Activated CD4-positive, CD25-positive, alpha-beta regulatory T cell treated with anti-CD3 and anti-CD28 coated beads, Interleukin-2, amount 50 U/mL, for 24 hours (primary cell): ENCODE measurements at regions not wholly inside any gene's neighbourhood (a gene's known extent, or its start where the extent isn't known, plus 50 kb on each side); places are given as distances from the start of the nearest gene placed in this dataset.

ENCODE experiments used
- ATAC-seq, 2 donors: fragments of 150-1000 bp; cut with Tn5 transposase; one replicate each; pipeline ENCODE4 v1.10.0; 2021; ENCODE audit warnings: mild to moderate bottlenecking in 1 of 2, moderate library complexity in 1 of 2

DNA sequence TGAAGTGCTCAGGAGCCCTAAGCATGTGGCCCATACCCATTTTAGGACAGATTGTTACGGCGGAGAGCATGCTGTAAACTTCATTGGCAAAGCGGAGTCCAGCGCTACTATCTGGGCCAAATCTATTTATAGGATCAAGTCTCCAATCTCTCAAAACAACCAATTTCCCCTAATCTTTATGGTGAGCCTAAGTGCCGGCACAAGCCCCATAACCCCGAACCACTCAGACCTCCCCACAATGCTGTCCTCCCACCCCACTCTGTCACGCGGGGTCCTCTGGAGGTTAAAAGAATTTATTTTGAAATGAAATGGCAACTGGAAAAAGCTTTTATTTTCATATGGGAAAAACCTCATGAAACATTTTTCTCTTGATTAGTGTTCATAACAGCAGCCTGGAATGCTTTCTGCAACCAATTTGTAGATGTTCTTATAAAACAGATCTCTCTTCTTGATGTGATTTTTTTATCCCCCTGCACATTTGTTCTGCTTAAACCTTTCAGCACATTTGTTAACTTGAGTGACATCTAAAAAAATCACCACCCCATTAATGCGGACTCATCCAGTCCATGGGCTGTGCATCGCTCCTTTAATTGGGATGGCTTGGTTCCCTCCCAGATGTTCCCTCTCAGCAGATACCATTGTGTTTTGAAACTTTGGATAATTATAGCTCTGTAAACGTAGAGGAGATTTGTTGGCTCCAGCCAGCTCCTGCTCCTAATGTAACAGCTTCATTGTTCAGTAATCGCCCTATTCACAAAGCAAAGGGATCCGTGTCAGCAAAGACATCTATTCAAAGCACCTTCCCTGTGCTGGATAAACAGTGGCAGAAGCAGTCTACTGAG lies 323.6 kb downstream of the CD83 start:
- ATAC-seq, result no peak

DNA sequence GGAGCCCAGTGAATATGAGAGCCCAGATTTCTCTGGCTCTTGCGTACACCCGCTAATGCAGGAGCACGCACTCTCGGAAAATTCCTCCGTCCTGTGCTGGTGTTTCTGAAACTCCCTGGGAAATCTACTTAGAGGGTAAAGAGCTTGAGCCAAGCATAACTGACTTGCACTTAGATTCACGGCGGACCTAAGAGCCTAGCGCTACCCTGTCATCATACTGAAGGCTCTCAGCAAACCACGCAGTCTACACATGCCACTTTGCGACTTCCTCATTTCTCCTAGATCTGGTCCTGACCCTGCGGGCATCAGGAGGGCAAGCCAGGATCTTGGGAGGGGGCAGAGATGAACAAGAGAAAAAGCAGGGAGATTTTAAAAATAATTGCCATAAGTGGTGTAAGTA lies 324.7 kb downstream of the CD83 start:
- ATAC-seq, result no peak

DNA sequence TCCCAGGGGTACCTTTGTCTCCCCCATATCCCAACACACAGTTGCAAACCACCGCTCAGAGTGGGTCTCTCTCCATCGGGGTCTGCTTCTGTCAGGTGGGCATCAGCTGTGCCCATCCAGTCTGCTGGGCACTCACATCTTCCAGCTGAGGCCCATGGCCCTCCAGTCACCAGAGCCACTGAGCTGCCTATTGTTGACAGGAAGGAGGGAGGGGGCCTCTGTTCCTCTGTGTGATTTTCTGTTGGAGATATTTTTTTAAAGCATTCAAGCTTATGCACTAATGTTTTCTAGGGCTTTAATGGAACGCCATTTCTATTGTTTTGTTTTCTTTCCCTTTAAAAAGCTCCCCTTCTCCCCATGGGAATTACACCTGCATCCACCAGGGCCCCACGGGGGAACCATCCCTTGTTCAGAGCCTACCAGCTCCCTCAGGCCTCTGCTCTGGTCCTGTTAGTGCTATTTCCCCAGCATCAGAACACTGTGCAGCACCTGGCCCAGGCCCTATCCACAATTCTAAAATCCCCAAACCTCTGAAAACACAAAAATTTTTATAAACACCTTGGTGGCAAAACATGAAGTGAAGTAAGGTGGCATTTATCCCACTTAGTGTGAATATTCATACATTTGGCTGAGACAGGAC lies 326.2 kb downstream of the CD83 start:
- no peak for ATAC-seq

DNA sequence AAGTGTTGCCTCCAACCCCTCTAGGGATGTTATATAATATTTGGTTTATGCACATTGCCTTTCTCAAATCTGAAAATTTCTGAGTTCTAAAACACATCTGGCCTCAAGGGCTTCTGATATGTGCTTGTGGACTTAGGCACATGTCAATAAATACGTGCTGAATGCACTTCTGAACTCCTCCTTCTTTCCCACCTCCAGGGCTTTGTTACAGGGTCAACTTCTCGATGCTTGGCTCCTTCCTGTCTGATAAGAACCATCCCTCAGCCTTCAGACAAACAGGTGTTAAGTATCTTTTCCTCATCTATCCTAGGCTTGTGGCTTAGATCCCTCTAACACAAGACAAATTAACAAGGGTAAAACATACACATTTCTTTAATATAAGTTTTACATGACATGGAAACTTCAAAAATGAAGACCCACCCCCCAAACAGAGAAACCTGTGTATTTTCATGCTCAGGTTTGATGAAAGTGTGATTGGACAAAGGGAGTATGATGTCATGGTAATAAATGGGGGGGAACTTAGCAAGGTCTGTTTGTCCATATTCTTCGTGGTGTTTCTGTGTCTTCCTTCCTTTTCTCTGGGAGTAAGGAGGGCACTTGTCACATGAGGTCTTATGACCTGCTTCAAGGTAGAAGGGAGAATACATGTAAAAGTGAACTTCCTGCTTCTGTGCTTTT lies 326.9 kb downstream of the CD83 start:
- no peak for ATAC-seq

GRCh38 chr6:14447240-14447639 lies 329.7 kb downstream of the CD83 start:
- no peak for ATAC-seq

- ATAC-seq, result no peak
Measured at GRCh38 chr6:14448246-14448645, 330.7 kb downstream of the CD83 start.

DNA sequence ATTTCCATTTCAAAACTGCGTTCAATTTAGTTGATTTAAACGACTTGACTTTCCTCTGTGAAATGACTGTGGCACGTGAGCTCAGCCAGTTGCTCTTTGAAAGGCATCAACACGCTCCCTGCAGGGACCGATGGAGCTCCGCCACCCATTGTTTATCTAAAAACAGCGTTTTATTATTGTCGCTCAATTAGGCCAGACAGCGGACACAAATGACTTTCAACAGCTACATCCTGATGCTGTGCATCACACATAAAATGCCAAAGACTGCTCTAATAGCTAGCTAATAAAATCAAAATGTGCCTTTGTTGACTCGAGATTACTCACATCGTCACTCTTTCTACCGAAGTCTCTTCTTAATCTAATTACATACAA lies 332.5 kb downstream of the CD83 start:
- ATAC-seq, result no peak

GRCh38 chr6:14450578-14450977 lies 333.0 kb downstream of the CD83 start:
- no peak for ATAC-seq

DNA sequence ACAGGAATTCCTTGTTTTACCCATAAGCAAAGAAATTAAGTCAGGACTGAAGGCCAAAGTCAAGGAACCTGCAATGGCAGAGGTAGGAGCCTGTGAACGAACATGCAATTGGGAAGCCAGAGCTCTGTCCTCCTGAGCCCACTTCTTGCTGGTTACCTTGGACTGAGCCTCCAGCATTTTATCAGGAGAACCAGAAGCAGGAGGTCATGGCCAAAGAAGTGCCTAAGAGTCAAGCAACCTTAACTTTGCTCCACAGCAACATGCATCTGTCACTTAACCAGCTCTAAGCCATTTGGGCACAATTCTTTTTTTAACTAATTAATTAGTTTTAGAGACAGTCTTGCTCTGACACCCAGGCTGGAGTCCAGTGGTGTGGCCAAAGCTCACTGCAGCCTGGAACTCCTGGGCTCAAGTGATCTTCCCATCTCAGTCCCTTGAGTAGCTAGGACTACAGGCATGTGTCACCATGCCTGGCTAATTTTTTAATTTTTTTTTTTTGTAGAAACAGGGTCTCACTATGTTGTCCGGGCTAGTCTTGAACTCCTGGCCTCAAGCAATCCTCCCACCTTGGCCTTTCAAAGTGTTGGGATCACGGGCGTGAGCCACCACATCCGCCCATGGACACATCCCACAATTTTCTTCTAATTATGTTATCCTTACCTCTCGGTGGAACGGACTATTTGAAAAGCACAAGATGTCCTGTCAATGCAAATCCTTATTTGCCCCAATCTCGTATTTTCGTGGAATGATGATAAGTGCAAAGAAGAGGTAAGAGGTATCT lies 334.2 kb downstream of the CD83 start:
- no peak for ATAC-seq

- peak; percentile 47 to 70 for ATAC-seq
Measured at GRCh38 chr6:14452567-14453527, 335.3 kb downstream of the CD83 start.

DNA sequence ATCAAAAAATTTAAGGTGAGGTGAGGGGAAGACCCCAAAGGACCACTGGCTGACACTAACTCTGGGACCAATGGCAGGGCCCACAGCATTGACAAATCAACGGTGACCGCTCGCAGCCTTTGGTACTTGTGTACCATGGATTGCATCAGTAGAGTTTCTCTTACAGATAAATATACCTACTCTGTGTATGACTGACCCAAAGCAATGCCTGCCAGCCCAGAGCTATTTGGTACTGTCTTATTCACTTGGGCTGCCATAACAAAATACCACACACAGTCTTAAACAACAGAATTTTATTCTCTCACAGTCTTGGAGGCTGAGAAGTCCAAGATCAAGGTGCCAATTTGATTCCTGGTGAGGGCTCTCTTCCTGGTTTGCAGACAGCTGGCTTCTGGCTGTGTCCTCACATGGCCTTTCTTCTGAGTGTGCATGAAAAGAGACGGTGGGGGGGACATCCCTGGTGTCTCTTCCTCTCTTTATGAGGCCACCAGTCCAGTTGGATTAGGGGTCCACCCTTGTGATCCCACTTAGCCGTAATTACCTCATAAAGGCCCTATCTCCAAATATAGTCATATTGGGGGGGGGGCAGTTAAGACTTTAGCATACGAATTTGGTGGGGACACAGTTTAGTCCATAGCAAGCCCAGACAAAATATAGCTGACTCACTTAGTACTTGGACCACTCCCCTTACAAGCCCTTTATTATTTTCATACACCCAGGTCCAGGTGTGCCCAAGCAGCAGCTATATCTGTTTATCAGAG lies 336.3 kb downstream of the CD83 start:
- ATAC-seq, result no peak

GRCh38 chr6:14454473-14454775 lies 336.9 kb downstream of the CD83 start:
- no peak for ATAC-seq

- ATAC-seq, result no peak
Measured at GRCh38 chr6:14455427-14455826, 337.9 kb downstream of the CD83 start.

DNA sequence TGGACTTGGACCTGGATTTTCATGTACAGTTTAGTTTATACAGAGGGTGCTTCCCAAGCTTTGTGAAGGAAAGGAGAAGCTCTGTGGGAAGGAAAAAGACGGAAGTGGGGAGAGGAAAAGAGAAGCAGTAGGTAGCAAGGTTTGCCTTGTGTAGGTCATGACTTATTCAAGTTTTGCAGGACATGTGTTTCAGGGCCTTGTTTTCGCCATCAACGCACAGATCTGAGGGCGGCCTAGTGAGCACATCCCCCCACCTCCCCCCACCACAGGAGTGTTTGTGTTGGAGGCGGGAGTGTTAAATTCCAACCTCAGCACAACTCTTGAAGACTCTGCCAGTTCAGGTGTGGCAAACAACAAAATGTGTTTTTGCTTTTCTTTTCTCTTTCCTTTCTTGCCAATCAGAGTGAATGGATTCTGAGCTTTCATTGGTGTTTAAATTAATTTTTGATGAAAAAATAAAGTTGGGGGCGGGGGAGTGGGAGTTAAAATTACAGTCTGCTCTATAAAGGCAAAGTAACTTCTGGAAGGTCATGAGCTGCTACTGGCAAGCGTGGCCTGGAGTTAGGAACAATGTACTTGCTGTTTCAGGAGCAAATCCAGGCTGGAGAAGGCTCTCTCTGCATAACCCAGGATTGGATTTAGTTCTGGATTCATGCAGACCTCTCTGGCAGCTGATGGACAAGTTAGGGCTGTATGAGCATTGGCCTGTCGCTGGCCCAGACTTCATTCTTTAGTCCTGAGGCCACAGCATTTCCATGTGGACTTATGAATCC lies 338.5 kb downstream of the CD83 start:
- no peak for ATAC-seq

DNA sequence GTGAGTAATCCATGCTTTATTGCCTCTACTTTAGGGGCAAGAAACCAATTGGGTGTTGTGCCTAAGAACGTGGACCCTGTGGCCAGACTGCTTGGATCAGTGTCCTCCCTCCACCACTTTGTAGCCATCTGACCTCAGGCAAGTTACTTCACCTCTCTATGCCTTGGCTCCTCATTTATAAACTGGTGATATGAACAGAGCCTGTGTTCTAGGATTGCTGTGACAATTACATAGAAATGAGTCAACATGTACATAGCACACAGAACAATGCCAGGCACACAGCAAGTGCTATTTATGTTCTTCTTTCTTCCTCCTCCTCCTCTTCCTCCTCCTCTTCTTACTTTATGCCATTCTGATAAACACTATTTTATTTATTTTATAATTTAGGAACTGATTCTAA lies 339.4 kb downstream of the CD83 start:
- ATAC-seq, result no peak

GRCh38 chr6:14458669-14459266 lies 341.2 kb downstream of the CD83 start:
- no peak for ATAC-seq

DNA sequence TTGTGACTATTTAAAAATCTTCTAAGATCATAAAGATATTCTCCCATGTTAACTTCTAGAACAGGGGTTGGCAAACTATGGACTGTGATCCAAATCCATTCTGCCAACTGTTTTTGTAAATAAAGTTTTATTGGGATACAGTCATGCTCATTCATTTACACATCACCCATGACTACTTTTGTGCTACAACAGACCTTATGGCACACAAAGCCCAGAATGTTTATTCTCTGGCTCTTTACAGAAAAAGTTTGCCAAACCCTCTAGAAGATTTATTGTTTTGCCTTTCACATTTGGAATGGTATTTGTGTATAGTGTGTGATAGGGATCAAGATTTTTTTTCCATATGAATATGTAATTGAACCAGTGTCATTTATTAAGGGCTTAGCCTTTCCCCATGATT lies 341.7 kb downstream of the CD83 start:
- no peak for ATAC-seq

GRCh38 chr6:14460556-14460955 lies 343.0 kb downstream of the CD83 start:
- ATAC-seq, result no peak

DNA sequence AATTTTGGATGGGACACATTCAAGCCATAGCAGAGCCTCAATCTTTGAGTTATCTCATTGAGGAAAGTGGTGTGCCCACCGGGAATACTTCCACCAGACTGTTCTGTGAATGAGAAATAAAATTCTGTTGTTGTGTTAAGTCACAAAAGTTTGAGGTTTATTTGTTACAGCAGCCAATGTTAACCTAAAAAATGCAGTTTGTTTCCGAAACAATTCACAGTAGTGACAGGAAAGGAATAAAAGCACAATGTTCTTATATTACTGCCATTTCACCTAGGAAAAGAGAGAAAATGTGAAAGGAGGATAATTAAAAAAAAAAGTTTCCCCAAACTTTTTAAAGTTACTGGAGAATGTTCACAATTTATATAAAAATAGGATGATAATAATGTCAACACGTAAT lies 344.6 kb downstream of the CD83 start:
- no peak for ATAC-seq

DNA sequence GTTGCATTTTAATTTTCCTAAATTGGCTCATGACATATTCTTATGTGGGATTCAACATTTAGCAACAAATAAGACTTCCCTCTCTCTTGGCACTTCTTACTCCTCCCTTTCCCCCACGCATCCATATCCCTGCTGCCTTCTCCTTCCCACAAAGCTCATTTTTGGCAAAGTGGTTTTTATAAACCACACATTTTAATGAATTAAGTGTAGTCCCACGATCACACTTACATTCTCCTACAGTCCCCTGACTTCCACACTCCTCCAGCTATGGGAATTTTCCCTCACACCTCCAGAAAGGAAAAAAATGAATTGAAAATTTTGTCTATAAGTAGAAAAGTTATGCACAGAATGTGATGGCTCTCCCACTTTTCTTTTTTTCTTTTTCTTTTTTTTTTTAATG lies 345.0 kb downstream of the CD83 start:
- ATAC-seq, result no peak
